K562 (cell line): ENCODE measurements at regions not wholly inside any gene's neighbourhood (a gene's known extent, or its start where the extent isn't known, plus 50 kb on each side); places are given as distances from the start of the nearest gene placed in this dataset.

ENCODE experiments used
- ATAC-seq: fragments of 200-7000 bp; cut with Tn5 transposase; 3 replicates; pipeline ENCODE4 v1.9.1; 2020; ENCODE audit warnings: moderate library complexity
- BruUV-seq: library from RNA; stranded (reverse); fragments of 400-500 nt; replicated peaks from 2 replicates; lab custom pipeline; 2021; lab: Mats Ljungman, UMichigan
- CTCF ChIA-PET: fragments of 300-600 bp; formaldehyde crosslinking; extraction: SDS; loops from one replicate; lab custom pipeline; 2021; ENCODE audit warnings: low intra/inter-chr PET ratio; lab: Yijun Ruan, JAX
- POLR2A ChIA-PET: fragments of 300-600, 350-650 bp; sonication (Branson Sonifier 250); formaldehyde crosslinking; extraction: SDS; loops from one replicate; lab custom pipeline; 2021; ENCODE audit warnings: antibody characterized with exemption, inconsistent platforms; lab: Yijun Ruan, JAX
- DNase-seq, 4 experiments: peaks; one replicate each; pipeline versions ENCODE4 v3.0.0 to v3.0.0-alpha.2; 2011 to 2018; ENCODE audit warnings: low spot score in 3 of 4, mixed read lengths in 3 of 4; ENCODE audit errors: extremely low read depth in 1 of 4
- FAIRE-seq: peaks from 2 replicates; lab custom pipeline; 2011; peaks lifted over from hg19 to GRCh38; lab: Jason Lieb, UNC
- H2AFZ ChIP-seq: 2 replicates; pipeline ENCODE4 v1.6.0; 2011; ENCODE audit warnings: low read depth, low read length, control low read depth, inconsistent platforms
- H3K27ac ChIP-seq: fragments of 200-600 bp; 3 replicates; pipeline ENCODE4 v1.8.0; 2011; ENCODE audit warnings: low read depth, mild to moderate bottlenecking, control low read depth, inconsistent platforms, low read length, moderate library complexity, mixed read lengths; ENCODE audit errors: extremely low read depth
- H3K27me3 ChIP-seq, 2 experiments: fragments of 300-600 bp in 1 of 2; 2 replicates in 1 of 2; 3 replicates in 1 of 2; pipeline versions ENCODE4 v1.6.0 to v1.8.0; 2011; ENCODE audit warnings: inconsistent platforms in 2 of 2, low read length in 2 of 2, mild to moderate bottlenecking in 1 of 2, mixed read lengths in 1 of 2, moderate library complexity in 1 of 2; ENCODE audit not compliant: control insufficient read depth in 2 of 2, insufficient read depth in 2 of 2
- H3K36me3 ChIP-seq: fragments of 300-600 bp; 3 replicates; pipeline ENCODE4 v1.8.0; 2011; ENCODE audit warnings: mild to moderate bottlenecking, low read length, inconsistent platforms; ENCODE audit not compliant: control insufficient read depth, insufficient read depth
- H3K4me1 ChIP-seq, 2 experiments: fragments of 200-600 bp in 1 of 2; replicated peaks in 1 of 2; 2 replicates in 1 of 2; 3 replicates in 1 of 2; pipeline versions ENCODE4 v1.5.1 to v1.8.0; 2011; ENCODE audit warnings: inconsistent platforms in 2 of 2, low read length in 2 of 2, mild to moderate bottlenecking in 1 of 2, mixed read lengths in 1 of 2, moderate library complexity in 1 of 2; ENCODE audit not compliant: control insufficient read depth in 2 of 2, insufficient read depth in 2 of 2
- H3K4me2 ChIP-seq: 2 replicates; pipeline ENCODE4 v1.6.1; 2011; ENCODE audit warnings: low read length, control low read depth, inconsistent platforms, mixed read lengths; ENCODE audit not compliant: insufficient read depth
- H3K4me3 ChIP-seq: fragments of 200-600 bp; sonication (generic), shearing (Covaris generic); 2 replicates; pipeline ENCODE4 v1.5.1; 2016; ENCODE audit warnings: control low read depth, inconsistent platforms
- H3K79me2 ChIP-seq: fragments of 200-600 bp; 3 replicates; pipeline ENCODE4 v1.8.0; 2011; ENCODE audit warnings: low read length, inconsistent platforms; ENCODE audit not compliant: control insufficient read depth, insufficient read depth
- H3K9ac ChIP-seq, 2 experiments: 2 replicates each; pipeline versions ENCODE4 v1.6.0 to v1.6.1; 2011; ENCODE audit warnings: low read depth in 2 of 2, low read length in 2 of 2, control low read depth in 1 of 2, inconsistent platforms in 1 of 2, mild to moderate bottlenecking in 1 of 2, mixed read lengths in 1 of 2; ENCODE audit not compliant: insufficient read depth in 1 of 2
- H3K9me1 ChIP-seq: one replicate; pipeline ENCODE4 v1.6.0; 2011; ENCODE audit warnings: inconsistent platforms, mild to moderate bottlenecking, low read length, moderate library complexity; ENCODE audit not compliant: control insufficient read depth, insufficient read depth
- H3K9me3 ChIP-seq: replicated peaks from 2 replicates; pipeline ENCODE4 v1.5.1; 2011; ENCODE audit warnings: low read depth, low read length, inconsistent platforms; ENCODE audit not compliant: control insufficient read depth, insufficient read depth
- H4K20me1 ChIP-seq: replicated peaks from 2 replicates; pipeline ENCODE4 v1.6.1; 2011; ENCODE audit warnings: low read length, inconsistent platforms, mixed read lengths; ENCODE audit not compliant: control insufficient read depth, insufficient read depth
- CBX5 ChIP-seq: IDR thresholded peaks from 2 replicates; pipeline ENCODE4 v1.6.1; 2014; ENCODE audit warnings: low read depth, borderline replicate concordance
- MCM2 ChIP-seq: fragments of 450-650 bp; IDR thresholded peaks from 2 replicates; pipeline ENCODE4 v1.6.1; 2017; ENCODE audit warnings: low read depth, mild to moderate bottlenecking
- MYC ChIP-seq, 2 experiments: fragments of 250-450 bp in 1 of 2; sonication (Bioruptor Pico) in 1 of 2; IDR thresholded peaks; 2 replicates each; pipeline versions ENCODE4 v1.5.1 to v1.6.1; 2012 to 2021; ENCODE audit warnings: low read depth in 2 of 2, borderline replicate concordance in 1 of 2, improper control_type of control experiment in 1 of 2, low read length in 1 of 2, mild to moderate bottlenecking in 1 of 2, moderate library complexity in 1 of 2
- RBM39 ChIP-seq: fragments of 200-400 bp; formaldehyde crosslinking; optimal IDR thresholded peaks from 2 replicates; pipeline ENCODE3; 2018; ENCODE audit warnings: low read depth, low read length
- TBP ChIP-seq: optimal IDR thresholded peaks from 2 replicates; pipeline ENCODE3; 2011; ENCODE audit warnings: low read depth, low read length, improper control_type of control experiment
- YY1 ChIP-seq, 3 experiments: IDR thresholded peaks; 2 replicates each; pipeline ENCODE4 v1.6.1; 2011; ENCODE audit warnings: low read length in 2 of 3, mild to moderate bottlenecking in 2 of 3, moderate library complexity in 2 of 3, borderline replicate concordance in 1 of 3, control low read depth in 1 of 3, low read depth in 1 of 3; ENCODE audit not compliant: insufficient read depth in 3 of 3, insufficient replicate concordance in 2 of 3, control insufficient read depth in 1 of 3, insufficient read length in 1 of 3; ENCODE audit errors: extremely low read depth in 1 of 3
- ZNF766 ChIP-seq: fragments of 200-800 bp; sonication (Bioruptor generic); conservative IDR thresholded peaks from 2 replicates; pipeline ENCODE4 v1.6.1; 2016; ENCODE audit warnings: missing genetic modification characterization, missing compliant biosample characterization
- WGBS: fragments of 100-300 bp; shearing (Covaris generic); methylation state at CpG from one replicate; pipeline ENCODE4 v1.1.6; 2016; ENCODE audit warnings: low coverage, mixed read lengths; ENCODE audit not compliant: insufficient coverage; ENCODE audit errors: missing lambda C conversion rate; 5-methylcytosine and 5-hydroxymethylcytosine counted together
- in situ Hi-C: fragments of 300-500 bp; cut with MboI; formaldehyde crosslinking; loops from 4 replicates; pipeline ENCODE4 v1.15.0; 2018; ENCODE audit warnings: inconsistent platforms, mixed read lengths
- intact Hi-C: fragments of 100-400 bp; cut with micrococcal nuclease; formaldehyde crosslinking; loops from 2 replicates; pipeline ENCODE4 v1.14.2; 2022
- TF ChIP-seq, protein P1 (sequence below): sonication (generic); formaldehyde crosslinking; IDR thresholded peaks from 2 replicates; pipeline ENCODE4 v1.8.0; 2022; ENCODE audit warnings: mild to moderate bottlenecking, missing genetic modification reagents
- TF ChIP-seq, protein P2 (sequence below): sonication (generic); formaldehyde crosslinking; IDR thresholded peaks from 2 replicates; pipeline ENCODE4 v1.5.0; 2020; ENCODE audit warnings: missing genetic modification reagents

DNA sequence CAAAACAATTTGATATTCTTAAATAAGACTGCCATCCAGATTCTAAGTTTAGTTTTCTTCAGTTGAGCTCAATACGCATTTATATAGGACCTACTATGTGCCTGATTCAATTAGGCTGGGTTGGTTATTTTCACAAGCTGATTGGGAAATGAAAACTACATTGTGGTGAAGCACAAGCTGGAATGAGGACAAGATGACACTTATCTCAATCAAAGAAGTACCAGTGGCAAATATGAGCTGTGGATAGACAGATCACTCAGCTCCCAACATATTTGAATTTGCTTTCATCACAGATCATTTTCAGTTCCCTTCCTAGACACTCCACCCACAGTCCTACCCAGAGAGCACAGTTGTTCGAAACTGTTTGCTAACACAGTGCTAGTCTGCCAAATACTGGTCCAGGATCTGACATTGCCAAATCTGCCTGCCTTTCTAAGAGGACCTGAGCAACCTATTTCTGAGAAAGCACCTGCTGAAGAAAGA is 74.7 kb downstream of the LLPH start:
- Histone ChIP-seq H3K36me3 (no peaks in the 10 kb centered on the region), H2AFZ (no peak overlapping the region), H3K4me3 (no peak overlapping the region), H3K4me1 (no peaks in the 10 kb centered on the region), H3K9ac (no peak overlapping the region), H3K4me2 (no peak overlapping the region), H3K79me2 (no peaks in the 10 kb centered on the region), H3K9me3 (no peaks in the 10 kb centered on the region), H3K27ac (no peak overlapping the region), H3K9me1 (no peaks in the 10 kb centered on the region), H3K27me3 (peaks cover 0 to 4% of the 10 kb centered on the region in 2 experiments; a peak in 2 of 5 replicates), H4K20me1 (no peaks in the 10 kb centered on the region)
- no peak for DNase-seq
- WGBS = 2% methylated on average over 2 of the region's 2 CpGs
- intact Hi-C loops = no loop called here
- ChIA-PET CTCF (no interaction called here), POLR2A (no interaction called here)
- no TSS peak for BruUV-seq
- TF ChIP-seq CBX5 (no peak), ZNF766 (CRISPR knock-in tag) (no peak), RBM39 (no peak), YY1 (IDR thresholded peaks at IDR 0.05; ENCODE audit: borderline replicate concordance in 1 of 3, control insufficient read depth in 1 of 3, extremely low read depth in 1 of 3, insufficient read depth in 3 of 3, insufficient read length in 1 of 3, insufficient replicate concordance in 2 of 3, low read depth in 1 of 3, low read length in 2 of 3) (no peak), MYC (IDR thresholded peaks at IDR 0.05; ENCODE audit: low read depth, low read length) (no peak), MYC (CRISPR knock-in tag; IDR thresholded peaks at IDR 0.05; ENCODE audit: borderline replicate concordance, low read depth) (no peak), MCM2 (no peak), TBP (no peak)
- TF ChIP-seq, protein P1, sequence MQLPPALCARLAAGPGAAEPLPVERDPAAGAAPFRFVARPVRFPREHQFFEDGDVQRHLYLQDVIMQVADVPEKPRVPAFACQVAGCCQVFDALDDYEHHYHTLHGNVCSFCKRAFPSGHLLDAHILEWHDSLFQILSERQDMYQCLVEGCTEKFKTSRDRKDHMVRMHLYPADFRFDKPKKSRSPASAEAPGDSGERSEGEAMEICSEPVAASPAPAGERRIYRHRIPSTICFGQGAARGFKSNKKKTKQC (CRISPR knock-in tag) = no peak
- TF ChIP-seq, protein P2, sequence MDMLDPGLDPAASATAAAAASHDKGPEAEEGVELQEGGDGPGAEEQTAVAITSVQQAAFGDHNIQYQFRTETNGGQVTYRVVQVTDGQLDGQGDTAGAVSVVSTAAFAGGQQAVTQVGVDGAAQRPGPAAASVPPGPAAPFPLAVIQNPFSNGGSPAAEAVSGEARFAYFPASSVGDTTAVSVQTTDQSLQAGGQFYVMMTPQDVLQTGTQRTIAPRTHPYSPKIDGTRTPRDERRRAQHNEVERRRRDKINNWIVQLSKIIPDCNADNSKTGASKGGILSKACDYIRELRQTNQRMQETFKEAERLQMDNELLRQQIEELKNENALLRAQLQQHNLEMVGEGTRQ (CRISPR knock-in tag) = no peak
- in situ Hi-C loops = no loop called here
- FAIRE-seq = no peak
- ATAC-seq = no peak
